OCI-LY1 (cell line): ENCODE measurements at regions not wholly inside any gene's neighbourhood (a gene's known extent, or its start where the extent isn't known, plus 50 kb on each side); places are given as distances from the start of the nearest gene placed in this dataset.

Source experiments
- H2AFZ ChIP-seq: fragments of 200-600 bp; sonication (generic), shearing (Covaris generic); 2 replicates; pipeline ENCODE4 v1.6.0; 2014; ENCODE audit warnings: antibody characterized with exemption, mild to moderate bottlenecking, low read length
- H3F3A ChIP-seq: fragments of 200-600 bp; sonication (generic), shearing (Covaris generic); 2 replicates; pipeline ENCODE4 v1.6.0; 2014; ENCODE audit warnings: mild to moderate bottlenecking, antibody characterized with exemption, low read length, moderate library complexity; ENCODE audit not compliant: insufficient read depth
- H3K27ac ChIP-seq: fragments of 200-600 bp; sonication (generic); 2 replicates; pipeline ENCODE4 v1.5.1; 2014; ENCODE audit warnings: low read length, mixed run types, mild to moderate bottlenecking, low read depth; ENCODE audit not compliant: poor library complexity, severe bottlenecking
- H3K27me3 ChIP-seq: fragments of 200-600 bp; sonication (generic); 2 replicates; pipeline ENCODE4 v1.6.0; 2014; ENCODE audit warnings: antibody characterized with exemption, mild to moderate bottlenecking, low read length, moderate library complexity; ENCODE audit not compliant: insufficient read depth
- H3K36me3 ChIP-seq: fragments of 200-600 bp; sonication (generic); 2 replicates; pipeline ENCODE4 v1.6.1; 2014; ENCODE audit warnings: mild to moderate bottlenecking, antibody characterized with exemption, low read length, moderate library complexity, mixed read lengths; ENCODE audit not compliant: insufficient read depth
- H3K4me1 ChIP-seq: fragments of 200-600 bp; sonication (generic); 2 replicates; pipeline ENCODE4 v1.5.1; 2014; ENCODE audit warnings: mild to moderate bottlenecking, low read length, moderate library complexity; ENCODE audit not compliant: insufficient read depth, severe bottlenecking
- H3K4me2 ChIP-seq: fragments of 200-600 bp; sonication (generic), shearing (Covaris generic); 2 replicates; pipeline ENCODE4 v1.6.1; 2014; ENCODE audit warnings: low read length
- H3K4me3 ChIP-seq: fragments of 200-600 bp; sonication (generic); 2 replicates; pipeline ENCODE4 v1.5.1; 2014; ENCODE audit warnings: low read length, low read depth, mild to moderate bottlenecking, mixed read lengths; ENCODE audit not compliant: poor library complexity, severe bottlenecking
- H3K79me2 ChIP-seq: fragments of 200-600 bp; shearing (Covaris generic); 2 replicates; pipeline ENCODE4 v1.6.1; 2016; ENCODE audit warnings: mixed run types, low read length, mixed read lengths; ENCODE audit not compliant: insufficient read depth
- H3K9ac ChIP-seq: fragments of 200-600 bp; sonication (generic), shearing (Covaris generic); 2 replicates; pipeline ENCODE4 v1.6.1; 2014; ENCODE audit warnings: mild to moderate bottlenecking, low read length, mixed read lengths
- H3K9me2 ChIP-seq: fragments of 200-600 bp; sonication (generic), shearing (Covaris generic); 2 replicates; pipeline ENCODE4 v1.6.1; 2014; ENCODE audit warnings: low read depth, mild to moderate bottlenecking, low read length, mixed read lengths
- H3K9me3 ChIP-seq: fragments of 200-600 bp; shearing (Covaris generic); 2 replicates; pipeline ENCODE4 v1.6.1; 2014; ENCODE audit warnings: low read length, mixed read lengths
- H4K20me1 ChIP-seq: fragments of 200-600 bp; sonication (generic), shearing (Covaris generic); 2 replicates; pipeline ENCODE4 v1.6.0; 2016; ENCODE audit warnings: mild to moderate bottlenecking, low read length; ENCODE audit not compliant: insufficient read depth
- EZH2 ChIP-seq: fragments of 200-600 bp; sonication (generic), shearing (Covaris generic); IDR thresholded peaks from 2 replicates; pipeline ENCODE4 v1.8.0; 2017; ENCODE audit warnings: borderline replicate concordance, mixed run types, mild to moderate bottlenecking, antibody characterized with exemption, low read length, moderate library complexity, mixed read lengths
- TF ChIP-seq, protein P1 (sequence below): fragments of 200-600 bp; sonication (generic), shearing (Covaris generic); IDR thresholded peaks from 2 replicates; pipeline ENCODE4 v1.5.1; 2017; ENCODE audit warnings: mild to moderate bottlenecking, antibody characterized with exemption, low read length, moderate library complexity, mixed read lengths

GRCh38 chr1:219428651-219429050 is 184.3 kb downstream of the ZC3H11B start:
- Histone ChIP-seq H3K4me1 (no peaks in the 10 kb centered on the region), H3K27ac (no peak overlapping the region), H3K9ac (no peak overlapping the region), H4K20me1 (no peaks in the 10 kb centered on the region), H2AFZ (no peak overlapping the region), H3K9me2 (no peaks in the 10 kb centered on the region), H3K4me3 (no peak overlapping the region), H3K79me2 (no peaks in the 10 kb centered on the region), H3K4me2 (no peak overlapping the region), H3K9me3 (no peaks in the 10 kb centered on the region), H3K36me3 (no peaks in the 10 kb centered on the region), H3F3A (no peaks in the 10 kb centered on the region), H3K27me3 (no peaks in the 10 kb centered on the region)
- no peak for TF ChIP-seq EZH2
- TF ChIP-seq, protein P1, sequence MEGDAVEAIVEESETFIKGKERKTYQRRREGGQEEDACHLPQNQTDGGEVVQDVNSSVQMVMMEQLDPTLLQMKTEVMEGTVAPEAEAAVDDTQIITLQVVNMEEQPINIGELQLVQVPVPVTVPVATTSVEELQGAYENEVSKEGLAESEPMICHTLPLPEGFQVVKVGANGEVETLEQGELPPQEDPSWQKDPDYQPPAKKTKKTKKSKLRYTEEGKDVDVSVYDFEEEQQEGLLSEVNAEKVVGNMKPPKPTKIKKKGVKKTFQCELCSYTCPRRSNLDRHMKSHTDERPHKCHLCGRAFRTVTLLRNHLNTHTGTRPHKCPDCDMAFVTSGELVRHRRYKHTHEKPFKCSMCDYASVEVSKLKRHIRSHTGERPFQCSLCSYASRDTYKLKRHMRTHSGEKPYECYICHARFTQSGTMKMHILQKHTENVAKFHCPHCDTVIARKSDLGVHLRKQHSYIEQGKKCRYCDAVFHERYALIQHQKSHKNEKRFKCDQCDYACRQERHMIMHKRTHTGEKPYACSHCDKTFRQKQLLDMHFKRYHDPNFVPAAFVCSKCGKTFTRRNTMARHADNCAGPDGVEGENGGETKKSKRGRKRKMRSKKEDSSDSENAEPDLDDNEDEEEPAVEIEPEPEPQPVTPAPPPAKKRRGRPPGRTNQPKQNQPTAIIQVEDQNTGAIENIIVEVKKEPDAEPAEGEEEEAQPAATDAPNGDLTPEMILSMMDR = no peak

- no peaks in the 10 kb centered on the region for H4K20me1 ChIP-seq
- no peak overlapping the region for H2AFZ ChIP-seq
- H3K4me3 ChIP-seq = no peak overlapping the region
- H3K4me1 ChIP-seq = no peaks in the 10 kb centered on the region
- no peaks in the 10 kb centered on the region for H3F3A ChIP-seq
- no peak overlapping the region for H3K4me2 ChIP-seq
- no peaks in the 10 kb centered on the region for H3K9me2 ChIP-seq
- no peaks in the 10 kb centered on the region for H3K36me3 ChIP-seq
- no peak overlapping the region for H3K27ac ChIP-seq
- TF ChIP-seq, protein P1 = no peak
- no peak for TF ChIP-seq EZH2
- no peaks in the 10 kb centered on the region for H3K27me3 ChIP-seq
- no peaks in the 10 kb centered on the region for H3K79me2 ChIP-seq
- H3K9me3 ChIP-seq = no peaks in the 10 kb centered on the region
- H3K9ac ChIP-seq = no peak overlapping the region
These were observed 184.9 kb downstream of the ZC3H11B start for GRCh38 chr1:219427989-219428388.

DNA sequence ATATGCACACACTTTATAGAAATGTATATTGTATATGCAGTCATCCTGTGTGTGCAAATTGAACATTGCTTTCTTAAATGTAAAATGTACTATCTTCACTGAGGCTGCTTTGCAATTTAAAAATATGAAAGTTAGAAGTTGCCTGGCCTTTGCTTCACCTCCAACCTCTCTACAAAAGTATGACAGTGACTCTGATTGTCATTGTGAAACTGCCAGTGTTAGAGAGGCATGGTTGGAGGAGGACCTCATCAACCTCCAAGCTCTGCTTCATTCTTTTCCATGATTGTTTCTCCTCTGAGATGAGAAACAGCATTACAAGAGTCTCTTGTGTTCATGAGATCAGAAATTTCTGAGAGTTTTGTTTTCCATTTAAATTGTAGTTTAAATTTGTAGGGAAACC is 185.5 kb downstream of the ZC3H11B start:
- TF ChIP-seq EZH2 = no peak
- TF ChIP-seq, protein P1 = no peak
- Histone ChIP-seq H3K79me2 (no peaks in the 10 kb centered on the region), H2AFZ (no peak overlapping the region), H3K27me3 (no peaks in the 10 kb centered on the region), H3K4me3 (no peak overlapping the region), H3F3A (no peaks in the 10 kb centered on the region), H3K9ac (no peak overlapping the region), H3K4me1 (no peaks in the 10 kb centered on the region), H3K27ac (no peak overlapping the region), H3K9me2 (no peaks in the 10 kb centered on the region), H3K9me3 (no peaks in the 10 kb centered on the region), H3K4me2 (no peak overlapping the region), H4K20me1 (no peaks in the 10 kb centered on the region), H3K36me3 (no peaks in the 10 kb centered on the region)
